Motor neuron (in vitro differentiated cells): ENCODE measurements at regions not wholly inside any gene's neighbourhood (a gene's known extent, or its start where the extent isn't known, plus 50 kb on each side); places are given as distances from the start of the nearest gene placed in this dataset.

Experiments used
- ATAC-seq, 8 experiments: fragments of 200-7000 bp; cut with Tn5 transposase; replicated peaks in 6 of 8; 2 replicates each; pipeline ENCODE4 v1.8.0; 2021; ENCODE audit warnings: mild to moderate bottlenecking in 8 of 8, moderate library complexity in 8 of 8
- H3K27ac ChIP-seq, 2 donors: fragments of 250-450 bp; sonication (Bioruptor Pico); 2 replicates each; pipeline ENCODE4 v1.9.0; 2021; ENCODE audit warnings: antibody characterized with exemption in 2 of 2, mild to moderate bottlenecking in 2 of 2, moderate library complexity in 1 of 2
- H3K4me1 ChIP-seq, 2 donors: fragments of 250-450 bp; sonication (Bioruptor Pico); replicated peaks in 1 of 2; 2 replicates each; pipeline ENCODE4 v1.6.1; 2021; ENCODE audit warnings: antibody characterized with exemption in 2 of 2, mild to moderate bottlenecking in 2 of 2, moderate library complexity in 1 of 2
- H3K4me3 ChIP-seq, 5 donors: fragments of 250-450 bp; sonication (Bioruptor Pico); 2 replicates each; pipeline ENCODE4 v1.9.0; 2021; ENCODE audit warnings: antibody characterized with exemption in 5 of 5, mild to moderate bottlenecking in 5 of 5, moderate library complexity in 4 of 5
- WGBS, 10 experiments: fragments of 450-650 bp; shearing (Covaris generic); methylation state at CpG; one replicate each; pipeline ENCODE4 v1.0.0; 2022; 5-methylcytosine and 5-hydroxymethylcytosine counted together
- in situ Hi-C, 9 experiments: fragments of 400-800 bp; cut with MboI; loops; one replicate each; pipeline ENCODE4 v1.15.0; 2021; ENCODE audit warnings: low sequenced_read_pairs in 9 of 9, low pct_unique_long_range_greater_than_20kb in 2 of 9; ENCODE audit not compliant: unreplicated experiment in 9 of 9

DNA sequence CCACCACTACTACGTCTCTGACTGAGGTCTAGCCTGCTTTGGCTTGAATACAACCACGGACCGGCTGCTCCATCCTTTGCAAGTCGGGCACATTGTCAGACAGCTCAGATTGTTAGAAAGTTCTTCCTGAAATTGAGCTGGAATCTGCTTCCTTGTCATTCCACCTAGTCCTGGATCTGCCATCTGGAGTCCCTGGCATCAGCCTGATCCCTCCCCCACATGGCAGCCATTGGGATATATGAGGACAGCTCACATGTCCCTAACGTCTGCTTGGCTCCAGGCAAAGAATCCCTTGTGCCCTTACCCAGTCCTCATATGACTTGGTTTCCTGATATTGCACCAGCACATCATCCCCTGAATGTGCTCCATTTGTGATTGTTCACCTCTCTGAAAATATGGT is 56.3 kb upstream of the SYT6 start:
- Histone ChIP-seq H3K4me3 (no peak overlapping the region), H3K27ac (no peak overlapping the region), H3K4me1 (no peaks in the 10 kb centered on the region)
- in situ Hi-C loops, result no loop called here
- ATAC-seq, result no peak
- 0 to 86% (median 80%) methylated on average over 1 to 5 of the region's 5 CpGs; no CpG with 5 or more reads in 3 of the 10 experiments for WGBS, 10 experiments

- peak in 3 of 8 experiments; percentile 57 to 75 (median 63) for ATAC-seq
- WGBS, 10 experiments, result 0 to 96% (median 80%) methylated on average over 2 to 4 of the region's 4 CpGs; no CpG with 5 or more reads in 1 of the 10 experiments
- in situ Hi-C loops, result no loop called here
Measured at GRCh38 chr1:114208714-114209113, 55.0 kb upstream of the SYT6 start.

GRCh38 chr1:114208106-114208505 is 54.4 kb upstream of the SYT6 start:
- in situ Hi-C loops, result no loop called here
- WGBS, 10 experiments, result 63 to 100% (median 84%) methylated on average over 1 to 3 of the region's 4 CpGs; no CpG with 5 or more reads in 4 of the 10 experiments
- Histone ChIP-seq H3K4me1 (peaks cover 0 to 5% of the 10 kb centered on the region in 2 donors), H3K4me3 (no peak overlapping the region), H3K27ac (no peak overlapping the region)
- ATAC-seq, result peak in 1 of 8 experiments; percentile 16

More at GRCh38 chr1:114208714-114209113, 55.0 kb upstream of the SYT6 start:
- peaks cover 0 to 3% of the 10 kb centered on the region in 2 donors for H3K4me1 ChIP-seq
- no peak overlapping the region for H3K27ac ChIP-seq
- H3K4me3 ChIP-seq, result no peak overlapping the region

GRCh38 chr1:114207635-114208034 is 54.0 kb upstream of the SYT6 start:
- 0 to 79% (median 72%) methylated on average over 1 to 11 of the region's 11 CpGs; no CpG with 5 or more reads in 4 of the 10 experiments for WGBS, 10 experiments
- ATAC-seq, result peak in 2 of 8 experiments; percentile 43 to 62
- Histone ChIP-seq H3K4me3 (no peak overlapping the region), H3K4me1 (peaks cover 0 to 5% of the 10 kb centered on the region in 2 donors), H3K27ac (no peak overlapping the region)
- in situ Hi-C loops, result no loop called here

- no peak overlapping the region for H3K27ac ChIP-seq
- in situ Hi-C loops, result no loop called here
- 20 to 88% (median 82%) methylated on average over 2 to 7 of the region's 7 CpGs; no CpG with 5 or more reads in 3 of the 10 experiments for WGBS, 10 experiments
- peaks cover 0 to 8% of the 10 kb centered on the region in 2 donors for H3K4me1 ChIP-seq
- no peak overlapping the region for H3K4me3 ChIP-seq
- no peak for ATAC-seq
Measured at GRCh38 chr1:114206392-114206791, 52.7 kb upstream of the SYT6 start.

DNA sequence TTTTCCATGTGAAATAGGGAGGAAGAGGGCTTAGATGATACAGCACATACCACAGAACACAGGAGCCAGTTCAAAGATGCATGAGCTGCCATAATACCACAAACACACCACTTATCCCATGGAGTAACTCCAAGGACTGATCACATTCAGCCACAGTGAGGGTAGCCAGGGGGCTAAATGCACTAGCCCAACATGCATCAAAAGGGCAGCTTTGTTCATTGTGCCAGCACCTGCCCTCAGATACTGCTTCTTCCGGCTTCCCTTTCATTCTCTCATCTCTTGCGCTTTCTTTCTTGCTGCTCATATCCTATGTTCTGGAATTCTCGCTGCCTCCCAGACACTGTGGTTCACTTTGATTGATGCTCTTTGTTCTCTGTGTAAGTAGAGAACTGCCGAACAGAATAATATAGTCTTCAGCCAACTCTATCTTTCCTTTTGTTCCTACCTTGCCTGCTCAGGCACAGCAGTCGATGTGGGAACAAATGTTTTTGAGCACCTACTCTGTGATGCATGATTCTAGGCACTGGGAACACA is 50.0 kb upstream of the SYT6 start:
- Histone ChIP-seq H3K4me3 (no peak overlapping the region), H3K4me1 (peaks cover 0 to 10% of the 10 kb centered on the region in 2 donors), H3K27ac (no peak overlapping the region)
- in situ Hi-C loops, result no loop called here
- WGBS, 10 experiments, result 17 to 84% (median 51%) methylated on average over 1 to 5 of the region's 5 CpGs
- ATAC-seq, result peak in 4 of 8 experiments; percentile 41 to 60 (median 47)
